RPMI8226 (cell line): ENCODE measurements at regions not wholly inside any gene's neighbourhood (a gene's known extent, or its start where the extent isn't known, plus 50 kb on each side); places are given as distances from the start of the nearest gene placed in this dataset.

Experiments used
- DNase-seq: peaks from one replicate; pipeline ENCODE4 v3.0.0-alpha.2; 2015

DNA sequence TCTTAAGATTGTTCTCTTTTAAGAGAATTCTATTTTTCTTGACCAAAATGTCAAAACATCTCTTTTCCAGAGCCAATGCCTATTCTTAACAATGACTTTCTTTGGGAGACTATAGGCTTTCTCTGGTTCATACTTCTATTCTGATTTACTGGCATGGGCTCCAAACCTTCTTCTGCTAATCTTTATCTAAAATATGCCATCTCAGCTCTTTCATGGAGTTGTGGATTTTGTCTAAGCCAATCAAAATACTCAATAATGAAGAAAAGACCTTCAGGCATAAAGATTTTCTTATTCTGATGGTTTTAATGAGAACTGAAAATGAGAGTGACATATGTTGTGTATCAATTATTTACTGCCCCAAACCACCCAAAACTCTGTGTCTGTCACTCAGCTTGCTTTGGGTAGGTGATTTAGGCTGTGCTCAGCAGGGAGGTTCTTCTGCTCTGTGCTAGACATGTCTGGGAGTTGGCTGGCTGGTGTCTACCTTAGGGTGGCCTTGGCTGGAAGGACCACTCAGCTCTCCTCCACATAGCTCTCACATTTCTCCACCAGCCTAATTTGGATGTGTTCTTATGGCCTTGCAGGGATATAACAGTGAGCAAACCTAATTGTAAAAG lies 270.8 kb downstream of the PRDM2 start:
- DNase-seq: no peak

DNA sequence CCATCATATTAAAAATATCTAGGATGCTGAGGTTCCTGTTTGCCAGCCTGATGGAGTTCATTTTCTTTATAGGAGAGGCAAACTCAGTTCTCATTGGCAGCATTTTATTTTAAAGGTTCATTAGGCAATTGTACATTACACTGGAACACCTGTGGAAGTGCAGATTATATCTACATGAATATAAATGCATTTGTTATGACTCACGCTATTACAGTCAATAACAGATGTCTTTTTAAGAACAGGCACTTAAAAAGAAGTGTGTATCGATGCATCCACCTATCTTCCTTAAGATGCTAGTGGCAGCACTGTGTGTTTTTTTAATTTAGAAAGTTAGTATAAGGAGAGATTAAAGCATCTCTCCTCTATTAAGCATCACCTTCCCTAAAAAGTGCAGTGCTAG lies 276.5 kb downstream of the PRDM2 start:
- no peak for DNase-seq

DNA sequence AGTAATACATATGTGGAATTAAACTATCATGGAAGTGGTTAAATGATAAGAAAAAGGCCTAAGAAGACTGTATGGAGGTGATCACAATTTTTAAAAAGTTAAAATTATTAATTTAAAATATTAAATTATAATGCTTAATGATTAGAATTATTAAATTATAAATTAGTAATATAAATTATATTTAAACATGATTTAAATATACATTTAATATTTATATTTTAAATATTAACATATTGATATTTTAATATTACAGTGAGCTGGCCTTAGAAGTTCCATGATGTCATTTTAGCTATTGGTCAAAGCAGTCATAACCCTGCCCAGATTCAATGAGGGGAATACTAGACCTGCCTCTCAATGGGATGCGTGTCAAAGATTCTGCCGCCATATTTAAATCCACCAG lies 281.2 kb downstream of the PRDM2 start:
- DNase-seq: no peak

DNA sequence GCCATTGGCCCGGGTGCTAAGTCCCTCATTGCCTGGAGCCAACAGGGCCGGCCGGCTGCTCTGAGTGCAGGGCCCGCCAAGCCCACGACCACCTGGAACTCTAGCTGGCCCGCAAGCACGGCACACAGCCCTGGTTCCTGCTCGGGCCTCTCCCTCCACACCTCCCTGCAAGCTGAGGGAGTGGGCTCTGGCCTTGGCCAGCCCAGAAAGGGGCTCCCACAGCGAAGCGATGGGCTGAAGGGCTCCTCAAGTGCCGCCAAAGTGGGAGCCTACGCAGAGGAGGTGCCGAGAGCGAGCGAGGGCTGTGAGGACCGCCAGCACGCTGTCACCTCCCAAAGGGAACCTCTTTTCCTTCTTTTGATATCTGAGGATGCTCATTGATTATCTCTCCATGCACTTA lies 283.4 kb downstream of the PRDM2 start:
- DNase-seq: no peak

DNA sequence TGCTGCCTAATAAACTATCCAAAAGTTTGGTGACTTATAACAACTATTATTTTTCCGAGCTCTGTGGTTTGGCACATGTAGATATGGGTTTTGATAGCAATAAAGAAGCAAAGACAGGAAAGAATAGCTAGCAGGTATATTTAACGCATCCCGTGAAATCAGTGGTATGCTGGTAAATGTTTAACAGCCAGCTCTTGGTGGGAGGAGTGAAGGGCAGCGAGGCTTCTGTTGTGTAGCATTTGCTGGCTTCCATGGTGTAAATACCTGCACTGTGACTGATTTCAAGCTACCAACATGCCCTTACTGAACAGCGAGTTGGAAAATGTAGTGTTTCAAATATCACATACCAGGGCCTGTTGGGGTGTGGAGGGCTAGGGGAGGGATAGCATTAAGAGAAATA lies 291.0 kb downstream of the PRDM2 start:
- no peak for DNase-seq

DNA sequence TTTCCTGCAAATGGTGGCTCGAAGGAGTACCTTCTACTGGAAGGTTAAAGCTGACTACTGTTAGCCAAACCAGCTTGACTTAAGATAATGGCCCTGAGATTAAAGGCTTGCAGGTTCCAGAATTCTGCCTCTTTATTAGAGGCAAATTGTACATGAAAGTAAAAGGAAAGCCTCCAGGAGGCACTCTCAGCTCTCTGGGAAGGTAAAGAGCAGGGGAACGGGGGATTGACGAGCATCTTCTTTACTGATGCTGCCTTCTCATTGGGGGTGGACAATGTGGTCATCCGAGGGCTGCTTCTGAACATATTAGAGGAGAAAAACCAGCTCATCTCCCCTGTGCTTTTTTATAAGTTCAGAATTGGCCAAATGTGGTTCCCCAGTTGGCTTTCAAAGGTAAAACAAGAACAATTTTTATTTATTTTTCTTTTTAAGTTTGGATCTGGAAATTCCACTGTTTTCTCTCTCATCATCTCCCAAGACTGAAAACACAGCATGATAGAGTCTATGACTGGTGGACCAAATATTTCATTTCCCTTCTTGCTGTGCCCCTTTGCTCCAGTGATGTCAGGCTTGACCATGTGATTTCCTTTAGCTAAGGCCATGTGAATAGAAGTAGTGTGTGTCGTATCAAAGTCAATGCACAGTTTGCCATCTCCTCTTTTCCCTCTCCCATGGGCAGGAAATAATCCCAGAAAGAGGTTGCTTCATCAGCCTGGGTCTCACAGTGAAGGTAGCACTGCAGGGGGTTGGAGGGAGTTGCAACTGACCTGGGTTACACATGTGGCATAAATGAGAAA lies 292.7 kb downstream of the PRDM2 start:
- DNase-seq: no peak

DNA sequence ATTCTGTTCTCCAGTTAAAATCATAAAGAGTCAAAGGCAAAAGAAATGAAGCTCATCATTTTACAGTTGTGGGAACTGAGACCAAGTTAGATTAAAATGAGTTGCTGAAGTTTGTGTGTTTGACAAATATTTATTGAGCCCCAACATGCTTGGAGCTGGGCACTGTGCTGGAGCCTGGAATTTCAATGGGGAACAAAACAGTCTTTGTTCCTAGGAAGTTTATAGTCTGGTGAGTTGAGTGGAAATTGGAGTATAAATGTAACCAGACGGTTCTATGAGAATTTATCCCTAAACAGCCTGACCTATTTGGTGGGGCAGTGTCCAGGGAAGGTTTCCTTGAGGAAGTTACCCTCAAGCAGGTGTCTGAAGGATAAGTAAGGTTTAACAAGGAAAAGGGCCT lies 294.4 kb downstream of the PRDM2 start:
- no peak for DNase-seq

DNA sequence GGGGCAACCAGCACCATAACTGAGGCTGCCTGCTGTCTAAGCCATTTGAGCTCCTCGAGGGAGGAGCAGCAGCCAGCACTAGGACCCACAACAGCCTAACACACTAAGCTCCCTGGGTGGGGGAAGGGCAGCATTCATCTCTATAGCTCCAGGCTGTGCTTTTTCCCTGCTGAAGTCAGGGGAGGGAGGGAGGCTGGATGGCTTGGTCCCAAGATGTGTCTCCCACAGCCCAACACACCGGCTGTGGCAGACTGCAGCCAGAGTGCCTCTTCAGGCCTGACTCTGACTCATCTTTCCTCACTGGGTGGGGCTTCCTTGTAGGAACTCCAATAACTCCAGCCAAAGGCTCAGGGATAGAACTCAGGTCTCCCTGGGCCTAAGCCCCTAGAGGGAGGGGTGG lies 296.3 kb downstream of the PRDM2 start:
- DNase-seq: no peak

DNA sequence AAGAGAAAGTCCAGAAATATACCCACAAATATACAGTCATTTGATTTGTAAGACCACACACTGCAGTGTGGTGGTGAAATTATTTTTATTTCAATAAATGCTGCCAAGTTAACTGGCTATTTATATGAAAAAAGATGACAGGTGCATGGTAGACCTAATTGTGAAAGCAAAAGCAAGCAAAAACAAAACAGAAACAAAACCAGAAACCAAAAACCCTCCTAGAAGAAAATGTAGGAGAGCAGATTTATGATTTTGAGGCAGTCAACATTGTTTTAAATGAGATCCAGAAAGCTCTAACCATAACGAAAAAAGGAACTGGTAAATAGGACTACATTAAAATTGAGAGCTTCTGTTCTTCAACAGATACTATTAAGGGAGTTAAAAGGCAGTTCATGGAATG lies 303.6 kb downstream of the PRDM2 start:
- peak; percentile 59 for DNase-seq

DNA sequence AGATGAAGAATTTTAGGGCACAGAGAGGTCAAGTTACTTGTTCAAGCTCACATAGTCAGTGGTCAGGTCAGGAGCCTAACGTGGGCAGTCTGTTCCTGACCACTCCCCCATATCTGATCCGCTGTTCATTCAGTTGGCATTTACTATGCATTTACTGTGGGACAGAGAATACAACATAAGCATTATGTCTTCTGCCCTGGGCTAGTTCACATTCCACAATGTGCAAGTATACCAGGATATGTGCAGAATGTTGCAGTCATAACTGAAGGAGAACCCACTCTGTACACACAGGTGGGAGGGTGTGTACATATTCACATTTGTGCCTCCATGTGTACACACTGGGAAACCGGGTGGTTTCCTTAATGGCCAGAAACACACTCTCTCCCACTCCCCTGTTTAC lies 309.6 kb downstream of the PRDM2 start:
- DNase-seq: no peak

DNA sequence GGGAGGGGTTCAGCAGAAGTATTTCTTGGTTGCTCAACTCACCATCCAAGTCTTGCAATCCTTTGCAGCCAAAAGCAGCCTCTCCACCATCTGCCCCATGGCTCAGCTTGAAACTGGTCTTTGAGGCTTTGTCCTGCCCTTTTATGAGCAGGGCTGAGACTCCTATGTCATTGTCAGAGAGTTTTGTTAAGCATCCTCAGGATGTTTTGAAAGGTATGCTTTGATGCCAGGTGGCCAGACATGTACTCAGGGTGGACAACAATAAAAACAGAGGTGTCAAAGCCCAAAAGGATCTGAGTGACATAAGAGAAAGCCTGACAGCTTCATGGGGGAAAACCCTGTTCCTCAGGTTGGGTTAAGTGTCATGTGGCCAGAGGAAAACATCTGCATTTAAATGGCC lies 310.5 kb downstream of the PRDM2 start:
- peak; percentile 45 for DNase-seq

DNA sequence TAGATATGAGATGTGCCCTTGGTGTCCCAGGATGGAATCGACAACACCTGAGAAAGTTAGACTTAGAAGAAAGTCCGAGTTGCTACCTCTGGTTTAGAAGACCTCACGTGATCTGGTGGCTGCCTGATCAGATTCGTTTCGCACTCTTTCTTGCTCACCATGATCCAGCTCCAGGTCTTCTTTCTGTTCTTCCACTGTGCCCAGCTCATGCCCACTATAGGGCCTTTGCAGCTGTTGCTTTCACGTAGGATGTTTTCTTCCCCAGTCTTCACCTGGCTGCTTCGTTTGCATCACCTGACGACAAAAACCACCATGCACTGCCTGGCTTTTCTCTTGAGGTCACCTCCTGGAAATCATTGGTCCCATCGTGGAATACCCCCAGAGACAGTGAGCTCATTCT lies 311.1 kb downstream of the PRDM2 start:
- DNase-seq: peak; percentile 65

DNA sequence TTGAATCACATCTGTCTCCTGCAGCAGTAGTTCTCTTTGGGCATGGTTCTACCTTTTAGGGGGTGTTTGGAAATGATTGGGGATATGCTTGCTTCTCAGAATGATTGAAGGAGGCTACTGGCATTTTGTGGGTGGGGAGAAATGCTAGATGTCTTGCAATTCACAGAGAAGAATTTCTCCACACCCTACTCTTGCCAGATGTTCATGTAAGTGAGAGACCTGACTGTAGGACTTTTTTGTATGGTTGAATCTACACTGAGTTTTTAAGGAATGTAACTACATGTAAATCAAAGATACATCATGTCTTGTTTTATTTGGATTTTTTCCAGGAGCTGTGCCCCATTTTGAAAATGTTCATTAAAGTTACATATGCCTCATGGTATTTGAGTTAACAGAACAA lies 311.9 kb downstream of the PRDM2 start:
- DNase-seq: no peak

DNA sequence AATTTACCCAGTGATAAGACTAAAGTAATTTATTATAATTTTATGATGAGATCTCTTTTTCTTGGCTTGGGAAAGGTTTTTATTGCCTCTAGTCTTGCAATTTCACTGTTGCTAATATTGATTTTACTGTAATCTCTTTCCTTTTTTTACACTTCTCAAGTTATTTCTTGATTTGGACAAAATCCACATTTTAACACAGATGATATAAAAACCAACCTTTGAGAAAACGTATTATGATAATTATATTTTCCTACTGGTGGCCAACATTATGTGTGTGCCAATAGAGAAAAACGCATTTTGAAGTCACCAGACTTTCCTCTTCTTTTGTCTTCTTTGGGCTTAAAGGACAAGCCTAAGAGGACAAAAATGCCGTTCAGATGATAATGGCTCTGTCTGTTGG lies 314.9 kb downstream of the PRDM2 start:
- DNase-seq: no peak

DNA sequence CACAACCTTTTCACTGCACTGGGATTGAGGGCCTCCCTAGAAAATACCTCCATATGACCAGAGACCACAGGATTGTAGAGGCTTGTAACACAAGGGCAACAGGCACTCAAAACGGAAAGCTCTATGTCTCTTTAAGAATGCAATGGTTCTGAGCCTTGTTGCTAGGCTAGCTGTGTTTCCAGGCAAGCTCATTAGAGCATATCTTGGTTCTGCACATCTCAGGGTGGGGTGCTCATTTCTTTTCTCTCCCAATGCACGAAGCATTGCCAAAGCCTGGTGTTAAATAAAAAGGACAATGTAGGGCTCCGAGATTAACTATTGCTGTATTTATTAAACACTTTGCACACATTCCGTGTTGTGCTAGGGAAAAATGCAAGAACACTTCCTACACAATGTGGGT lies 315.9 kb downstream of the PRDM2 start:
- DNase-seq: no peak

DNA sequence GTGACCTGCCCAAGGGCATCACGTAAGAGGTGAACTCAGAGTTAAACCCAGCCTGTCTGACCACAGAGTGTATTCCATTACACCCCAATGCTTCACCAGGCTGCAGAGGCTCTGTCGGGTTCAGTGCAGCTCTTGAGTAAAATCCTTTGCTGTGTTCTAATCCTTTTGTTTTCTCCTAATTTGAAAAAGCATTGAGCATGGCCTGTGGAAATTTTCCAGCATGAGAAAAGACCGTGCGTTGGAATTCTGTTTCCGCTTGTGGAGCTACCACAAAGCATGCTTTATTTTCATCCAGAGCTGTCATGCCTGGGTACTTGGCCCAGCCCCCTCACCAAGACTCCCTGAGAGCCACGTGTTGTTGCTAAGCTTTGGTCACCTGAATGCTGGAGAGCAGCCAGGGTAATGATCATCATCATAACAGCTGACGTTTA lies 317.6 kb downstream of the PRDM2 start:
- no peak for DNase-seq

DNA sequence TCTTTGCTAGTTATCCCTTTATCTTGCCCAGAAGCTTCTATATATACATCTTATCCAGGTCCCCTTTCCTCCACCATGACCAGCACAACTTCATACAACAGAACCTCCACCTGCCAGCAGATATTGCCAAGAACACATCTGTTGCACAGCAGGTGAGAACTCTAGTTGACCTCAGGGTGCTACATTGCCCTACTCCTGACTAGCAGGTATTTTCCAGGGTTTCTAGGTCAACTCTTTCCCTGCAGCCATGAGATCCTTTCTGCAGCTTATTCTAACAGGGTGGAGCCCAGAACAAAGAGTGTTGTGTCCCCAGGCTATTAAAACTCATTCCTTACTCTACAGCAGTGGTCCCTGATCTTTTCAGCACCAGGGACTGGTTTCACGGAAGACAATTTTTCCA lies 319.5 kb downstream of the PRDM2 start:
- no peak for DNase-seq

DNA sequence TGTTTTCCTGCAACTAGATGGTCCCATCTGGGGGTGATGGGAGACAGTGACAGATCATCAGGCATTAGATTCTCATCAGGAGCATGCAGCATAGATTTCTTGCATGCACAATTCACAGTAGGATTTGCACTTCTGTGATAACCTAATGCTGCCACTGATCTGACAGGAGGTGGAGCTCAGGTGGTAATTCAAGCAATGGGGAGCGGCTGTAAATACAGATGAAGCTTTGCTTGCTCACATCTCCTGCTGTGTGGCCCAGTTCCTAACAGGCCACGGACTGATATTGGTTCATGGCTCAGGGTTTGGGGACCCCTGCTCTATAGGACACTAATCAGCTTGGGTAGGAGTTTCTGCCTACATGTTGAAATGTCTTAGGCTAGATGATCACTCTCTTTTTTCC lies 320.0 kb downstream of the PRDM2 start:
- no peak for DNase-seq

DNA sequence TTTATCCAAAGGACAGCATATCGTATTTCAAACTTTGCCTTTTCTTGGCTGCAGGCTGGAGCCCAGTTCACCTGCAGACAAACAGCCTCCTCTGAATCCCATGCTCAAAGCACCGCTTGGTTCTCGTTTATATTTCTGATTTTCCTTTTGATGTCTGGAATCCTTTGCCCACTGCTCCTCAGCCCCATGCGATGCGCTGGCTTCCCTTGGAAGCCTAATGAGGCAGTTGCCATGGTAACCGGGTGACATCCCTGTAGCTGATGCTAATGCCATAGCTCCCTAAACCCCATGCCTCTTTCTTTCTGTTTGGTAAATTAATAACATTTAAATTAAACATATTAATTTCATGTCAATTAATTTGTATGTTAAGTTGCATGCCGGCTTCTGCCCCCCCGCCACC lies 327.1 kb downstream of the PRDM2 start:
- no peak for DNase-seq

DNA sequence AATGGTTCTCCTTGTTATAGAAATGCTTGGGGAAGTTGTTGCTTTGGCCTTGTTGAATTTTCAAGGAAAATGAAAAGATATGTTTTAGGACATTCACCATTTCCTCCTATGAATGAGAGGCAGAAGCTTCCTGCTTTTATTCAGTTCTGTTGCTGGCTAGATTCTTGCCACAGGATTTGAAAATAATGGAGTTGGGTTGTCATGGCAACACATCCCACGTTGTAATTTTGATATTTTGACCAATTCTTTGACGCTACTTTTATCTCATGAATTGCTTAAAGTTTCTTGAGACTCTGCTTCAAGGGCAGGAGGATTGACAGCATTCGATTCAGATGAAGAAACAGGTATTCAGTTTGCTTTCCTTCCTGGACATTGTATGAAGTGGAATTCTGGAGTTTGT lies 331.5 kb downstream of the PRDM2 start:
- DNase-seq: no peak

DNA sequence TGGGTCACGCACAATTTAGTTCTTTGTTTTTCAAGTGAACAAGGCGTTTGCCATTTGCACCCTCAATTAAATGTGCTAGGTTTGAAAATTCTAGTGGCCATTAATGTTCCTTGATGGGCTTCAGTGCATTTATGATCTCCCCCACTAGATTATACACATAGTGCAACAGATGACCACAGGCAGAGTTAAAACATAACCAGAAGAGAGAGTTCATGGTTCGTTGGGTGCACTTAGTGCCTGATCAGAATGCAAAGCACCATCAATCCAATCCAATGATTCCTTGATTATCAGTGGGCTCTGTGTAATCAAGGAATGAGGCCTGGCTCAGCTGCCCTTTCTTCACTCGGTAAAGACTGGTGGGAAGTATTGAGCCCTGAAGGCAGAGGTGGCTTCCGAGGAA lies 334.5 kb downstream of the PRDM2 start:
- DNase-seq: no peak

DNA sequence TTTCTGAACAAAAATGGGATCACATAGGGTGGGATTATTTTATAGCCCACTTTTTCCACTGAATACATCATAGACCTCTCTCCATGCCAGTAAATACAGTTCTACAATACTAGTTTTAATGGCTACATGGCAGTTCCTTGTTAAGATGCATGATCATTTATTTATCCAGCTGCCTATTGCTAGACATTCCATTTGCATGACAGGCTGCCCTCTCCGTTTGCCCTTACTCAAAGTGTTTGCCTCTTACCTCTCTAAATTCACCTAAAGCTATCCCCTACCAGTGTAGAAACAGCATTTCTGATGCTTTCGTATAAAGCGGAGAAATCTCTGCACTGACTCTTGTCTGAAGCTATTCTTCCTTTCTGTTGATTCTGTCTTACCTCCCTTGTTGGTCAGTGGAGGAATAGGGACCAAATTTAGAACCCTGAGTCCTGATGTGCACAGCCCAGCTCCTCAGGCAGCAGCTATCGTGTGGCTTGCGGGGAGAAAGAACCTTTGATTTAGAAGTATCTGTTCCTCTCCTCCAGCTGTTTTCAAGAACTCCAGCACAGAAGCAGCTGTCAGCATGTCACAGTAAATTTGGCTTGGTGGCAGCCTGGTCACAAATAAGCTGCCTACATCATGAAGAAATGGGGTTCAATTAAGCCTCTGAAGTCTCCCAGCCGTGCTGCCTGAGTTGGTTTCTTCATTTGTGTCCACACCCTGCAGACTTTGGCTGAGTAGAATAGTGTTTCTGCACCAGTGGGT lies 337.3 kb downstream of the PRDM2 start:
- DNase-seq: peak; percentile 88

DNA sequence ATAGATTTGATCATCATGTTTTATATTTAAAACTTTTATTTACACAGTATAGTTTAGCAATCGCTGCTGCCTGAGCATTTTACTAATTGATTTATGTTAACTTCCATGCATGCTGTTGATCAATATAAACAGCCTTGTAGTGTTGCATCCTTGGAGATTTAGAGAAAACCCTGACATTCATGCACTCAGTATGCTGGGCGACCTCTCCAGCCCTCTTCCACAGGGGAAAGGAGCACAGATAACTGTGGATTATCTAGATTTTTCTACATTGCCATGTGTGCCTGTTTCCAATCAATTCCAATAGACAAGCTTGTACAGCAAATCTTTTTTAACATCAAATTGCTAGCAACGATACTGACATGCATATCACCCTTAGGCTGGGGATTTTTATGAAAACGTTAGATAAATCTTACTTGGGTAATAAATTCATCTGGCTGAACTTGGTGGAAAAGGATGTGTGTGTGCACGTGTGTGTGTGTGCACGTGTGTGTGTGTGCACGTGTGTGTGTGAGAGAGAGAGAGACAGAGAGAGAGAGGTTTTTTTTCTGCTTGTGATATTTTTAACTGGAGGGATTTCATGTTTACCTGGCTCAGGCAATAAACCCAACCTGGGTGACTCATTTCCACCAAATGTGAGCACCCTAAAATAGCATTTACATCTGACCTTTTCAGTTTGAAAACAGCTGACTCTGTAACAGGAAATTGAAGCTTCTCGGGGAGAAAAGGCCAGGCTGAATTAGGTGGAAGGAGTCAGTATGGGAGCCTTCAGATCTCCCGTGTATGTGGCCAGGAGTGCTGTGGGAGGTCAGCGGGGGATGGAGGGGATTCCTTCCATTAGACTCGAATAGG lies 339.8 kb downstream of the PRDM2 start:
- peak; percentile 91 for DNase-seq
